ENCODE measurements at regions not wholly inside any gene's neighbourhood (a gene's known extent, or its start where the extent isn't known, plus 50 kb on each side); places are given as distances from the start of the nearest gene placed in this dataset. TPM values are rescaled to one million over a fixed set of nuclear protein-coding genes. Genes with fewer than 3 reads are reported as not detected.

Small RNA genes lying in the stretch of these regions (microRNA-seq; reads per million reads assigned to microRNA genes)
- not detected for gene MIR5702

All from myocyte (in vitro differentiated cells).